B cell (primary cell): ENCODE measurements at regions not wholly inside any gene's neighbourhood (a gene's known extent, or its start where the extent isn't known, plus 50 kb on each side); places are given as distances from the start of the nearest gene placed in this dataset.

ENCODE experiments used
- ATAC-seq: fragments of 200-7000 bp; cut with Tn5 transposase; one replicate; pipeline ENCODE4 v1.10.0; 2021; ENCODE audit warnings: low read depth, mild to moderate bottlenecking, moderate number of reproducible peaks, moderate library complexity
- CTCF ChIA-PET: fragments of 350-600 bp; sonication (Branson Sonifier 250); formaldehyde crosslinking; loops from one replicate; lab custom pipeline; 2021; ENCODE audit warnings: antibody characterized with exemption, inconsistent platforms; lab: Charles Lee
- POLR2A ChIA-PET: fragments of 350-600 bp; sonication (Branson Sonifier 250); formaldehyde crosslinking; loops from one replicate; lab custom pipeline; 2021; ENCODE audit warnings: antibody characterized with exemption; lab: Charles Lee
- DNase-seq: peaks from one replicate; pipeline ENCODE4 v3.0.0; 2013
- H2AFZ ChIP-seq: 2 replicates; pipeline ENCODE4 v1.6.1; 2012; ENCODE audit warnings: mild to moderate bottlenecking, low read depth, low read length; ENCODE audit not compliant: insufficient read depth, poor library complexity, severe bottlenecking
- H3K27ac ChIP-seq, 2 donors: 1 replicate in 1 of 2; 2 replicates in 1 of 2; pipeline ENCODE4 v1.5.1; 2012 to 2013; ENCODE audit warnings: low read length in 2 of 2, mild to moderate bottlenecking in 2 of 2, moderate library complexity in 1 of 2
- H3K27me3 ChIP-seq, 4 experiments: fragments of 200-600 bp in 1 of 4; sonication (generic) in 1 of 4; replicated peaks in 1 of 4; 1 replicate in 2 of 4; 2 replicates in 2 of 4; pipeline versions ENCODE4 v1.6.1 to v1.7.0; 2013 to 2016; ENCODE audit warnings: low read length in 3 of 4, mild to moderate bottlenecking in 2 of 4, mixed read lengths in 1 of 4, moderate library complexity in 1 of 4; ENCODE audit not compliant: insufficient read depth in 4 of 4, control insufficient read depth in 3 of 4; ENCODE audit errors: control extremely low read depth in 1 of 4
- H3K36me3 ChIP-seq, 2 experiments: replicated peaks in 1 of 2; 1 replicate in 1 of 2; 2 replicates in 1 of 2; pipeline versions ENCODE4 v1.6.1 to v1.7.1; 2013; ENCODE audit warnings: low read length in 1 of 2; ENCODE audit not compliant: insufficient read depth in 2 of 2, control insufficient read depth in 1 of 2; ENCODE audit errors: control extremely low read depth in 1 of 2, extremely low read depth in 1 of 2
- H3K4me1 ChIP-seq, 2 donors: fragments of 200-600 bp in 1 of 2; sonication (generic) in 1 of 2; 1 replicate in 1 of 2; 2 replicates in 1 of 2; pipeline versions ENCODE4 v1.5.1 to v1.6.1; 2013 to 2017; ENCODE audit warnings: low read length in 2 of 2; ENCODE audit not compliant: control insufficient read depth in 2 of 2, insufficient read depth in 2 of 2
- H3K4me2 ChIP-seq: replicated peaks from 2 replicates; pipeline ENCODE3; 2012; ENCODE audit warnings: mild to moderate bottlenecking, low read depth, low read length; ENCODE audit not compliant: poor library complexity, severe bottlenecking
- H3K4me3 ChIP-seq, 5 experiments: fragments of 200-600 bp in 1 of 5; sonication (generic) in 1 of 5; 1 replicate in 3 of 5; 2 replicates in 2 of 5; pipeline versions ENCODE4 v1.5.1 to v1.7.0; 2011 to 2016; ENCODE audit warnings: low read length in 4 of 5, mild to moderate bottlenecking in 4 of 5, low read depth in 2 of 5, control low read depth in 1 of 5, moderate library complexity in 1 of 5; ENCODE audit not compliant: insufficient read depth in 1 of 5; ENCODE audit errors: control extremely low read depth in 1 of 5, extremely low read depth in 1 of 5
- H3K79me2 ChIP-seq: fragments of 200-600 bp; sonication (generic); one replicate; pipeline ENCODE4 v1.6.0; 2016; ENCODE audit warnings: low read length; ENCODE audit not compliant: control insufficient read depth, insufficient read depth
- H3K9ac ChIP-seq: fragments of 200-600 bp; sonication (generic); 2 replicates; pipeline ENCODE4 v1.6.1; 2017; ENCODE audit warnings: mild to moderate bottlenecking, low read length, moderate library complexity
- H3K9me3 ChIP-seq, 3 donors: one replicate each; pipeline versions ENCODE4 v1.6.1 to v1.7.1; 2013; ENCODE audit warnings: low read length in 2 of 3; ENCODE audit not compliant: control insufficient read depth in 2 of 3, insufficient read depth in 1 of 3; ENCODE audit errors: control extremely low read depth in 1 of 3
- H4K20me1 ChIP-seq: 2 replicates; pipeline ENCODE4 v1.6.0; 2012; ENCODE audit warnings: mild to moderate bottlenecking, low read length; ENCODE audit not compliant: insufficient read depth, control insufficient read depth, poor library complexity, severe bottlenecking
- H3K27ac Mint-ChIP-seq: one replicate; pipeline ENCODE4 v1.8.0; 2021; ENCODE audit warnings: mixed read lengths
- H3K27me3 Mint-ChIP-seq: one replicate; pipeline ENCODE4 v1.8.0; 2021; ENCODE audit warnings: mixed read lengths
- H3K4me1 Mint-ChIP-seq: one replicate; pipeline ENCODE4 v1.8.0; 2021; ENCODE audit warnings: mixed read lengths
- H3K4me3 Mint-ChIP-seq: one replicate; pipeline ENCODE4 v1.8.0; 2021; ENCODE audit warnings: mixed read lengths
- H3K9me3 Mint-ChIP-seq: one replicate; pipeline ENCODE4 v1.8.0; 2022; ENCODE audit warnings: mixed read lengths; ENCODE audit not compliant: insufficient read depth
- CTCF ChIP-seq: fragments of 200-600 bp; IDR thresholded peaks from one replicate; pipeline ENCODE4 v1.8.0; 2022; ENCODE audit warnings: antibody characterized with exemption, mild to moderate bottlenecking
- EZH2 ChIP-seq: IDR thresholded peaks from 2 replicates; pipeline ENCODE4 v1.6.1; 2012; ENCODE audit warnings: borderline replicate concordance, low read depth, mild to moderate bottlenecking, moderate library complexity, low read length; ENCODE audit not compliant: insufficient read depth, poor library complexity, severe bottlenecking
- WGBS: methylation state at CpG from one replicate; pipeline ENCODE4 v1.1.5; 2013; ENCODE audit warnings: missing lambda C conversion rate; ENCODE audit not compliant: insufficient coverage; 5-methylcytosine and 5-hydroxymethylcytosine counted together
- intact Hi-C: fragments of 100-400 bp; cut with micrococcal nuclease; formaldehyde crosslinking; loops from one replicate; pipeline ENCODE4 v1.10.0; 2022

- ChIA-PET POLR2A (no interaction called here), CTCF (no interaction called here)
- Histone ChIP-seq H3K4me2 (no peak overlapping the region), H3K4me3 (no peak overlapping the region), H3K9ac (no peak overlapping the region), H3K27ac (no peak overlapping the region), H3K79me2 (no peaks in the 10 kb centered on the region), H2AFZ (no peak overlapping the region), H3K27me3 (no peaks in the 10 kb centered on the region), H3K9me3 (peaks cover 0 to 10% (median 0%) of the 10 kb centered on the region in 3 donors), H4K20me1 (no peaks in the 10 kb centered on the region), H3K36me3 (no peaks in the 10 kb centered on the region), H3K4me1 (no peaks in the 10 kb centered on the region)
- WGBS, result no CpG with 5 or more reads among the region's 6 CpGs
- TF ChIP-seq CTCF (no peak), EZH2 (no peak)
- Mint-ChIP-seq H3K27me3 (no peaks in the 10 kb centered on the region), H3K9me3 (peaks cover 2% of the 10 kb centered on the region), H3K27ac (no peak overlapping the region), H3K4me1 (no peaks in the 10 kb centered on the region), H3K4me3 (no peak overlapping the region)
- DNase-seq (no peak), ATAC-seq (no peak)
- intact Hi-C loops, result no loop called here
These were observed 339.8 kb upstream of the SALL1 start for GRCh38 chr16:51490866-51491265.

GRCh38 chr16:51487880-51488279 lies 336.8 kb upstream of the SALL1 start:
- H3K27me3 ChIP-seq, result no peaks in the 10 kb centered on the region
- no peaks in the 10 kb centered on the region for H3K36me3 ChIP-seq
- ChIA-PET POLR2A (no interaction called here), CTCF (no interaction called here)
- H3K4me2 ChIP-seq, result no peak overlapping the region
- peaks cover 0 to 10% (median 0%) of the 10 kb centered on the region in 3 donors for H3K9me3 ChIP-seq
- peaks cover 4% of the 10 kb centered on the region for H3K9me3 Mint-ChIP-seq
- H3K27me3 Mint-ChIP-seq, result no peaks in the 10 kb centered on the region
- TF ChIP-seq EZH2, result no peak
- TF ChIP-seq CTCF, result no peak
- DNase-seq (no peak), ATAC-seq (no peak)
- H3K9ac ChIP-seq, result no peak overlapping the region
- no peaks in the 10 kb centered on the region for H4K20me1 ChIP-seq
- no peak overlapping the region for H3K4me3 ChIP-seq
- H2AFZ ChIP-seq, result no peak overlapping the region
- no peaks in the 10 kb centered on the region for H3K4me1 Mint-ChIP-seq
- intact Hi-C loops, result no loop called here
- H3K4me1 ChIP-seq, result no peaks in the 10 kb centered on the region
- H3K4me3 Mint-ChIP-seq, result no peak overlapping the region
- no peak overlapping the region for H3K27ac ChIP-seq
- H3K27ac Mint-ChIP-seq, result no peak overlapping the region
- H3K79me2 ChIP-seq, result no peaks in the 10 kb centered on the region
- WGBS, result no CpG with 5 or more reads among the region's 2 CpGs
